HEK293T (cell line): ENCODE measurements at regions not wholly inside any gene's neighbourhood (a gene's known extent, or its start where the extent isn't known, plus 50 kb on each side); places are given as distances from the start of the nearest gene placed in this dataset.

Experiments used
- CTCF ChIA-PET: fragments of 350-600 bp; formaldehyde crosslinking; extraction: SDS; loops from one replicate; lab custom pipeline; 2021; ENCODE audit warnings: antibody characterized with exemption, inconsistent platforms; lab: Yijun Ruan, JAX
- POLR2A ChIA-PET: fragments of 350-600 bp; formaldehyde crosslinking; extraction: SDS; loops from one replicate; lab custom pipeline; 2020; ENCODE audit warnings: antibody characterized with exemption, inconsistent platforms; lab: Yijun Ruan, JAX
- DNase-seq: peaks from one replicate; pipeline ENCODE4 v3.0.0; 2012; ENCODE audit warnings: mixed read lengths; ENCODE audit errors: extremely low spot score
- ARNT ChIP-seq: fragments of 450-650 bp; IDR thresholded peaks from 2 replicates; pipeline ENCODE4 v1.6.1; 2017; ENCODE audit warnings: mild to moderate bottlenecking
- BHLHE40 ChIP-seq: fragments of 450-650 bp; IDR thresholded peaks from 2 replicates; pipeline ENCODE4 v1.6.1; 2016; ENCODE audit warnings: mild to moderate bottlenecking, moderate library complexity, borderline replicate concordance
- CTBP1 ChIP-seq: fragments of 450-650 bp; IDR thresholded peaks from 2 replicates; pipeline ENCODE4 v1.6.1; 2016; ENCODE audit warnings: borderline replicate concordance
- ELF4 ChIP-seq: fragments of 450-650 bp; IDR thresholded peaks from 2 replicates; pipeline ENCODE4 v1.6.1; 2017; ENCODE audit warnings: antibody characterized with exemption
- FOXA1 ChIP-seq: fragments of 450-650 bp; IDR thresholded peaks from 2 replicates; pipeline ENCODE4 v1.6.1; 2016; ENCODE audit warnings: mild to moderate bottlenecking
- FOXK2 ChIP-seq: fragments of 450-650 bp; IDR thresholded peaks from 2 replicates; pipeline ENCODE4 v1.6.1; 2016; ENCODE audit warnings: mild to moderate bottlenecking
- FOXM1 ChIP-seq: fragments of 450-650 bp; IDR thresholded peaks from 2 replicates; pipeline ENCODE4 v1.6.1; 2017; ENCODE audit warnings: mild to moderate bottlenecking, borderline replicate concordance
- HDGF ChIP-seq: fragments of 450-650 bp; IDR thresholded peaks from 2 replicates; pipeline ENCODE4 v1.6.1; 2017; ENCODE audit warnings: antibody characterized with exemption, borderline replicate concordance
- L3MBTL2 ChIP-seq: fragments of 450-650 bp; conservative IDR thresholded peaks from 2 replicates; pipeline ENCODE4 v1.6.1; 2016; ENCODE audit warnings: mild to moderate bottlenecking
- LEF1 ChIP-seq: fragments of 450-650 bp; IDR thresholded peaks from 2 replicates; pipeline ENCODE4 v1.6.1; 2017; ENCODE audit warnings: mild to moderate bottlenecking, borderline replicate concordance
- NFRKB ChIP-seq: fragments of 450-650 bp; IDR thresholded peaks from 2 replicates; pipeline ENCODE4 v1.6.1; 2016; ENCODE audit warnings: mild to moderate bottlenecking, moderate library complexity
- PKNOX1 ChIP-seq: fragments of 450-650 bp; IDR thresholded peaks from 2 replicates; pipeline ENCODE4 v1.6.1; 2016
- SP1 ChIP-seq: fragments of 450-650 bp; IDR thresholded peaks from 2 replicates; pipeline ENCODE4 v1.6.1; 2017
- SUZ12 ChIP-seq: fragments of 450-650 bp; IDR thresholded peaks from 2 replicates; pipeline ENCODE4 v1.6.1; 2016; ENCODE audit warnings: mild to moderate bottlenecking
- TARDBP ChIP-seq: fragments of 450-650 bp; IDR thresholded peaks from 2 replicates; pipeline ENCODE4 v1.6.1; 2016
- ZNF384 ChIP-seq: fragments of 450-650 bp; IDR thresholded peaks from 2 replicates; pipeline ENCODE4 v1.6.1; 2016

GRCh38 chr2:81181845-81182244 is 877.3 kb upstream of the LRRTM1 start:
- ChIA-PET CTCF (no interaction called here), POLR2A (no interaction called here)

GRCh38 chr2:81171447-81171846 is 866.9 kb upstream of the LRRTM1 start:
- no peak for DNase-seq
- TF ChIP-seq HDGF: no peak
- no peak for TF ChIP-seq ZNF384
- ChIA-PET CTCF (no interaction called here), POLR2A (no interaction called here)

More at GRCh38 chr2:81181845-81182244, 877.3 kb upstream of the LRRTM1 start:
- no peak for TF ChIP-seq PKNOX1
- no peak for TF ChIP-seq BHLHE40
- TF ChIP-seq L3MBTL2: no peak
- no peak for TF ChIP-seq NFRKB
- TF ChIP-seq CTBP1: no peak
- no peak for TF ChIP-seq ARNT
- no peak for TF ChIP-seq ZNF384
- TF ChIP-seq SP1: no peak
- no peak for TF ChIP-seq SUZ12
- TF ChIP-seq FOXA1: no peak
- TF ChIP-seq FOXM1: no peak
- no peak for TF ChIP-seq HDGF
- no peak for TF ChIP-seq ELF4
- no peak for TF ChIP-seq TARDBP
- no peak for TF ChIP-seq LEF1
- TF ChIP-seq FOXK2: no peak
- no peak for DNase-seq

GRCh38 chr2:81163583-81163982 is 859.0 kb upstream of the LRRTM1 start:
- no peak for TF ChIP-seq NFRKB
- ChIA-PET CTCF (no interaction called here), POLR2A (no interaction called here)
- DNase-seq: no peak

- no peak for DNase-seq
- POLR2A ChIA-PET: no interaction called here
- CTCF ChIA-PET: no interaction called here
- TF ChIP-seq FOXA1 (no peak), SP1 (no peak), L3MBTL2 (no peak), ZNF384 (no peak), ARNT (no peak), NFRKB (no peak)
These were observed 854.0 kb upstream of the LRRTM1 start for GRCh38 chr2:81158505-81158904.

GRCh38 chr2:81148323-81148722 is 843.8 kb upstream of the LRRTM1 start:
- ChIA-PET POLR2A (no interaction called here), CTCF (no interaction called here)
- TF ChIP-seq FOXA1 (no peak), FOXK2 (no peak), L3MBTL2 (no peak)
- no peak for DNase-seq

- DNase-seq: no peak
- TF ChIP-seq ZNF384 (no peak), SP1 (no peak), SUZ12 (no peak), FOXM1 (no peak), BHLHE40 (no peak), FOXK2 (no peak), LEF1 (no peak), TARDBP (no peak), NFRKB (no peak), L3MBTL2 (no peak), ARNT (no peak), FOXA1 (no peak), HDGF (no peak), PKNOX1 (no peak), CTBP1 (no peak), ELF4 (no peak)
- ChIA-PET POLR2A (no interaction called here), CTCF (no interaction called here)
These were observed 831.7 kb upstream of the LRRTM1 start for GRCh38 chr2:81136296-81136695.

GRCh38 chr2:81097361-81097760 is 792.8 kb upstream of the LRRTM1 start:
- no peak for DNase-seq
- TF ChIP-seq FOXA1 (no peak), BHLHE40 (no peak), NFRKB (no peak), ELF4 (no peak), ZNF384 (no peak), LEF1 (no peak)
- ChIA-PET CTCF (interaction anchor here (0.7 kb wide), 1 partner anchor 10 kb away, joined by 3 read pairs; no protein-coding TSS in a partner anchor), POLR2A (no interaction called here)

- no peak for DNase-seq
- TF ChIP-seq NFRKB (no peak), PKNOX1 (no peak), FOXA1 (no peak), FOXK2 (no peak), ARNT (no peak), BHLHE40 (no peak), LEF1 (no peak), ELF4 (no peak), SP1 (no peak), TARDBP (no peak), HDGF (no peak), SUZ12 (no peak), ZNF384 (no peak), FOXM1 (no peak), CTBP1 (no peak), L3MBTL2 (no peak)
- ChIA-PET CTCF (no interaction called here), POLR2A (interaction anchor here (0.6 kb wide), 1 partner anchor 14 kb away, joined by 3 read pairs; no protein-coding TSS in a partner anchor)
These were observed 788.5 kb upstream of the LRRTM1 start for GRCh38 chr2:81093031-81093430.
